ENCODE measurements at regions not wholly inside any gene's neighbourhood (a gene's known extent, or its start where the extent isn't known, plus 50 kb on each side); places are given as distances from the start of the nearest gene placed in this dataset.
"Not testable (repeated sequence)": the region's sequence is repeated elsewhere in the genome, so short reads cannot be mapped to it uniquely, and the experiment has no call there.

DNA sequence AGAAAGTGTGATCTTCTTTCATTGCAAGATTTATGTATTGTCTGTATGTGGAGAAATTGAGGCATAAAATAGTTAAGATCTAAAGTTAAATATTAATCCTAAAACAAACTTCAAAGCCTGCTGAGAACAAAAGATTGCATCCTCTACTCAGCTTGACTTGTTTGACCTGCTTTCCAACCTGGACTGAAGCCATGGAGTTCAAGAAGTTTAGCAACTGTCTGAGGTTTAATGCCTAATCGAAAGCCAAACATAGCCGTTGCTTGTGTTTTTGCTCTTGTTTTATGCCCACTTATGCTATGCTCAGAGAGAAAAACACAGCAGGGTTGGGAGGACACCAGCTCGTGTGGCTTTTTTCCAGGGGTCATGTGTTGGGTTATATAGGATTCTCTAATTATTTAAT lies 135.6 kb downstream of the NUFIP1 start:
- no peak overlapping the region for H3K9ac ChIP-seq (ENCODE audit: low read depth in 1 of 2, low read length in 2 of 2)
- H3K27ac ChIP-seq (ENCODE audit: low read depth, low read length), result no peak overlapping the region
- H3K4me3 ChIP-seq (ENCODE audit: low read depth in 1 of 2, low read length in 2 of 2), result peak overlapping the region in 1 of 2 donors; percentile 4
- no peaks in the 10 kb centered on the region for H3K36me3 ChIP-seq (ENCODE audit: control insufficient read depth in 1 of 2, insufficient read depth in 2 of 2, low read length in 2 of 2)
- no peaks in the 10 kb centered on the region for H3K27me3 ChIP-seq (ENCODE audit: control insufficient read depth in 1 of 2, insufficient read depth in 2 of 2, low read length in 2 of 2)
- H3K4me1 ChIP-seq (ENCODE audit: control insufficient read depth in 1 of 2, insufficient read depth in 2 of 2, low read length in 2 of 2), result peaks cover 18 to 19% of the 10 kb centered on the region in 2 donors
- no peaks in the 10 kb centered on the region for H3K9me3 ChIP-seq (ENCODE audit: control insufficient read depth in 1 of 2, low read length in 2 of 2)

- H3K9ac ChIP-seq (ENCODE audit: low read depth in 1 of 2, low read length in 2 of 2), result no peak overlapping the region
- peak overlapping the region; percentile 24 for H3K27ac ChIP-seq (ENCODE audit: low read depth, low read length)
- H3K4me3 ChIP-seq (ENCODE audit: low read depth in 1 of 2, low read length in 2 of 2), result no peak overlapping the region
- H3K9me3 ChIP-seq (ENCODE audit: control insufficient read depth in 1 of 2, low read length in 2 of 2), result no peaks in the 10 kb centered on the region
- H3K4me1 ChIP-seq (ENCODE audit: control insufficient read depth in 1 of 2, insufficient read depth in 2 of 2, low read length in 2 of 2), result peaks cover 6 to 9% of the 10 kb centered on the region in 2 donors
- H3K27me3 ChIP-seq (ENCODE audit: control insufficient read depth in 1 of 2, insufficient read depth in 2 of 2, low read length in 2 of 2), result no peaks in the 10 kb centered on the region
- no peaks in the 10 kb centered on the region for H3K36me3 ChIP-seq (ENCODE audit: control insufficient read depth in 1 of 2, insufficient read depth in 2 of 2, low read length in 2 of 2)
These were observed 140.2 kb downstream of the NUFIP1 start for GRCh38 chr13:44848920-44849676.

DNA sequence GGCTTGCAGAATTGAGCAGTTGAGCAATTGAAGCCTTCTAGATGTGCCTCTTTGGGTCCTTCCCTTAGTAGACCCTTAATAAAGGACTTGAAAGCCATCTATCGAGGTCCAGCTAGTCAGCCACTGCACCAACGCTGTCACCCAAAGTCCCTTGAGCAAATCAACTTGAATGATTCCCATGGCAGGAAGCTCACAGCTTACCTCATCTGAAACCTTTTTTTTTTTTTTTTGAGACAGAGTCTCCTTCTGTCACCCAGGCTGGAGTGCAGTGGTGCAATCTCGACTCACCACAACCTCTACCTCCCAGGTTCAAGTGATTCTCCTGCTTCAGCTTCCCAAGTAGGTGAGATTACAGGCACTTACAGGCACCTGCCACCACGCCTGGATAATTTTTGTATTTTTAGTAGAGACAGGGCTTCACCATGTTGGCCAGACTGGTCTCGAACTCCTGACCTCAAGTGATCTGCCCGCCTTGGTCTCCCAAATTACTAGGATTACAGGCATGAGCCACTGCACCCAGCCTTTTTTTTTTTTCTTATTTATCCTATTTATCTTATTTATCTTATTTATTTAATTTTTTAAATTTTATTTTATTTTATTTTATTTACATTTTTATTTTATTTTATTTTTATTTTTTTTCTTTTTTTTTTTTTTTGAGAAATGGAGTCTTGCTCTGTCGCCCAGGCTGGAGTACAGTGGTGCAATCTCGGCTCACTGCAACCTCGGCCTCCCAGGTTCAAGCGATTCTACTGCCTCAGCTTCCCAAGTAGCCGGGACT lies 143.8 kb downstream of the NUFIP1 start:
- not testable (repeated sequence) for H3K27me3 ChIP-seq (ENCODE audit: control insufficient read depth in 1 of 2, insufficient read depth in 2 of 2, low read length in 2 of 2); H3K9me3 ChIP-seq (ENCODE audit: control insufficient read depth in 1 of 2, low read length in 2 of 2); H3K36me3 ChIP-seq (ENCODE audit: control insufficient read depth in 1 of 2, insufficient read depth in 2 of 2, low read length in 2 of 2); H3K4me3 ChIP-seq (ENCODE audit: low read depth in 1 of 2, low read length in 2 of 2); H3K4me1 ChIP-seq (ENCODE audit: control insufficient read depth in 1 of 2, insufficient read depth in 2 of 2, low read length in 2 of 2); H3K9ac ChIP-seq (ENCODE audit: low read depth in 1 of 2, low read length in 2 of 2); H3K27ac ChIP-seq (ENCODE audit: low read depth, low read length)

GRCh38 chr13:44844786-44845185 lies 144.5 kb downstream of the NUFIP1 start:
- no peaks in the 10 kb centered on the region for H3K36me3 ChIP-seq (ENCODE audit: control insufficient read depth in 1 of 2, insufficient read depth in 2 of 2, low read length in 2 of 2)
- H3K27ac ChIP-seq (ENCODE audit: low read depth, low read length), result no peak overlapping the region
- no peak overlapping the region for H3K4me3 ChIP-seq (ENCODE audit: low read depth in 1 of 2, low read length in 2 of 2)
- H3K9me3 ChIP-seq (ENCODE audit: control insufficient read depth in 1 of 2, low read length in 2 of 2), result no peaks in the 10 kb centered on the region
- H3K27me3 ChIP-seq (ENCODE audit: control insufficient read depth in 1 of 2, insufficient read depth in 2 of 2, low read length in 2 of 2), result no peaks in the 10 kb centered on the region
- no peak overlapping the region for H3K9ac ChIP-seq (ENCODE audit: low read depth in 1 of 2, low read length in 2 of 2)
- no peaks in the 10 kb centered on the region for H3K4me1 ChIP-seq (ENCODE audit: control insufficient read depth in 1 of 2, insufficient read depth in 2 of 2, low read length in 2 of 2)

DNA sequence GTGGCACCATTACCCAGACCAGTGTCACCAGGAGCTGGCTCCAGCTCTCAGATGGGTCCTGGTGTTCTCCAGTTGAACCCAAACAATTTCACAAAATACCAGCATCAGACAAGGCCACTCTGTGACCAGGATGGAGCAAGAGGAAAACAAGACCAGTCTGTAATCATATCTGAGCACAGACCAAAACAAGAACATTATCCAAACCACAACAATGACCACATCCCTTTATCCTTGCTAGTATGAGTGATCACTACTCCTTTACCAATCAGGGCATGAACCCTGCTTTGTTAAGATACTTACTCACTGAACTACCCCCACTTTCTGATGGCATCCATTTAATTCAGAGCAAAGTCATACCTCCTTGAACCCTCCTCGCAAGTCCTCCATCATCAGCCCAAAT lies 145.9 kb downstream of the NUFIP1 start:
- Histone ChIP-seq H3K9me3 (ENCODE audit: control insufficient read depth in 1 of 2, low read length in 2 of 2) (no peaks in the 10 kb centered on the region), H3K36me3 (ENCODE audit: control insufficient read depth in 1 of 2, insufficient read depth in 2 of 2, low read length in 2 of 2) (no peaks in the 10 kb centered on the region), H3K27me3 (ENCODE audit: control insufficient read depth in 1 of 2, insufficient read depth in 2 of 2, low read length in 2 of 2) (no peaks in the 10 kb centered on the region), H3K27ac (ENCODE audit: low read depth, low read length) (no peak overlapping the region), H3K9ac (ENCODE audit: low read depth in 1 of 2, low read length in 2 of 2) (no peak overlapping the region), H3K4me1 (ENCODE audit: control insufficient read depth in 1 of 2, insufficient read depth in 2 of 2, low read length in 2 of 2) (no peaks in the 10 kb centered on the region), H3K4me3 (ENCODE audit: low read depth in 1 of 2, low read length in 2 of 2) (no peak overlapping the region)

DNA sequence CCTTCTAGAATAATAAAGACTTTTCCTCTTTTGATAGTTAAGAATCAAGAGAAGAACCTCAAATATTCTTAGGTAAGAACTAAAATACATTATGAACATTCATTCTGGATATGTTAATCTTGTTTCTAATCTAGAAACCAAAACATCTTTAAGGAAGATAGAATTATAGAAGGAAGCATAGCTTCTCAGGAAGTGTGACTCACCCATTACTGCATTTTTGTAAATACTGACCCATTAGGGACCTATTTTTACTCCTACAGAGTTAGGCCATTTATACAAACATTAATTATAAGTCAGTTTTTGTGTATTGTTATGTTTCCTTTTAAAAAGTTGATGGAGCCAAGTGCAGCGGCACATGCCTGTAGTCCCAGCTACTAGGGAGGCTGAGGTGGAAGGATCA lies 147.1 kb downstream of the NUFIP1 start:
- H3K27ac ChIP-seq (ENCODE audit: low read depth, low read length), result no peak overlapping the region
- no peaks in the 10 kb centered on the region for H3K36me3 ChIP-seq (ENCODE audit: control insufficient read depth in 1 of 2, insufficient read depth in 2 of 2, low read length in 2 of 2)
- H3K9ac ChIP-seq (ENCODE audit: low read depth in 1 of 2, low read length in 2 of 2), result no peak overlapping the region
- H3K4me1 ChIP-seq (ENCODE audit: control insufficient read depth in 1 of 2, insufficient read depth in 2 of 2, low read length in 2 of 2), result no peaks in the 10 kb centered on the region
- H3K9me3 ChIP-seq (ENCODE audit: control insufficient read depth in 1 of 2, low read length in 2 of 2), result no peaks in the 10 kb centered on the region
- H3K4me3 ChIP-seq (ENCODE audit: low read depth in 1 of 2, low read length in 2 of 2), result no peak overlapping the region
- H3K27me3 ChIP-seq (ENCODE audit: control insufficient read depth in 1 of 2, insufficient read depth in 2 of 2, low read length in 2 of 2), result no peaks in the 10 kb centered on the region

DNA sequence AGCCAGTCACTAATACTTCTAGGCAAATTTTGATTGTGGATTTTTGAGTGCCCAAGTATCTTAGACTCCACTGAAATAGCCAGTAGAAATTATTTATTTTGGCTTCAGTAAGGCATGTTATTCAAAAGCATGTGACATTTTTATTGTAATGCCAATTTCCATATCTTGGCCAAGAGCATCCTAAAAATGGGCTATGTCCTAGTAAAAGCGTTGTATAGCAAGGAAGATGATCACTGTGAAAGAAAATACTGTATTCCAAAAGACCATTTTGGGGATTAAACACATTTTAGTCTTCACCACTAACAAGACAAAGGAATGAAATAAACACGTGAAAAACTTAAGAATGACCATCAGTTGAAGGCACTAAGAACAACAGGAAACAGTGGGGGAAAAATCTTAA lies 149.1 kb downstream of the NUFIP1 start:
- Histone ChIP-seq H3K27me3 (ENCODE audit: control insufficient read depth in 1 of 2, insufficient read depth in 2 of 2, low read length in 2 of 2) (no peaks in the 10 kb centered on the region), H3K27ac (ENCODE audit: low read depth, low read length) (no peak overlapping the region), H3K36me3 (ENCODE audit: control insufficient read depth in 1 of 2, insufficient read depth in 2 of 2, low read length in 2 of 2) (no peaks in the 10 kb centered on the region), H3K4me1 (ENCODE audit: control insufficient read depth in 1 of 2, insufficient read depth in 2 of 2, low read length in 2 of 2) (no peaks in the 10 kb centered on the region), H3K9ac (ENCODE audit: low read depth in 1 of 2, low read length in 2 of 2) (no peak overlapping the region), H3K4me3 (ENCODE audit: low read depth in 1 of 2, low read length in 2 of 2) (no peak overlapping the region), H3K9me3 (ENCODE audit: control insufficient read depth in 1 of 2, low read length in 2 of 2) (no peaks in the 10 kb centered on the region)

DNA sequence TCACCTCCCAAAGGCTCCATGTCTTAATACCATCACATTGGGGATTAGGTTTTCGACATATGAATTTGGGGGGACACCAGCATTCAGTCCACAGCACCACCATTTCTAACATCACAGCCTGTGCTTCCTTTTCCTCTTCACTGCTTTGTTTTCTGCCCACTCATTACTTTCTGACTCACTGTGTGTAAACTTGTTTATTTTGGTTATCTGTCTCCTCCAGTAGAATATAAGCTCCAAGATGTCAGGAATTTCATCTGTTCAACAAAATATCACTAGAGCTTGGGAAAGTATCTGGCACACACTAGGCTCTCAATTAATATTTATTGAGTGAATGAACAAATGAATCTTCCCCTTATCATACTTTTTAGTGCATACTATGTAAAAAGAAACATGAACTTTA lies 152.0 kb downstream of the NUFIP1 start:
- Histone ChIP-seq H3K9me3 (ENCODE audit: control insufficient read depth in 1 of 2, low read length in 2 of 2) (no peaks in the 10 kb centered on the region), H3K36me3 (ENCODE audit: control insufficient read depth in 1 of 2, insufficient read depth in 2 of 2, low read length in 2 of 2) (no peaks in the 10 kb centered on the region), H3K27me3 (ENCODE audit: control insufficient read depth in 1 of 2, insufficient read depth in 2 of 2, low read length in 2 of 2) (no peaks in the 10 kb centered on the region), H3K4me3 (ENCODE audit: low read depth in 1 of 2, low read length in 2 of 2) (no peak overlapping the region), H3K9ac (ENCODE audit: low read depth in 1 of 2, low read length in 2 of 2) (no peak overlapping the region), H3K4me1 (ENCODE audit: control insufficient read depth in 1 of 2, insufficient read depth in 2 of 2, low read length in 2 of 2) (no peaks in the 10 kb centered on the region), H3K27ac (ENCODE audit: low read depth, low read length) (no peak overlapping the region)

- H3K4me3 ChIP-seq (ENCODE audit: low read depth in 1 of 2, low read length in 2 of 2), result no peak overlapping the region
- no peaks in the 10 kb centered on the region for H3K36me3 ChIP-seq (ENCODE audit: control insufficient read depth in 1 of 2, insufficient read depth in 2 of 2, low read length in 2 of 2)
- H3K9me3 ChIP-seq (ENCODE audit: control insufficient read depth in 1 of 2, low read length in 2 of 2), result no peaks in the 10 kb centered on the region
- no peaks in the 10 kb centered on the region for H3K27me3 ChIP-seq (ENCODE audit: control insufficient read depth in 1 of 2, insufficient read depth in 2 of 2, low read length in 2 of 2)
- no peak overlapping the region for H3K27ac ChIP-seq (ENCODE audit: low read depth, low read length)
- no peak overlapping the region for H3K9ac ChIP-seq (ENCODE audit: low read depth in 1 of 2, low read length in 2 of 2)
- no peaks in the 10 kb centered on the region for H3K4me1 ChIP-seq (ENCODE audit: control insufficient read depth in 1 of 2, insufficient read depth in 2 of 2, low read length in 2 of 2)
These were observed 154.9 kb downstream of the NUFIP1 start for GRCh38 chr13:44834404-44834803.

DNA sequence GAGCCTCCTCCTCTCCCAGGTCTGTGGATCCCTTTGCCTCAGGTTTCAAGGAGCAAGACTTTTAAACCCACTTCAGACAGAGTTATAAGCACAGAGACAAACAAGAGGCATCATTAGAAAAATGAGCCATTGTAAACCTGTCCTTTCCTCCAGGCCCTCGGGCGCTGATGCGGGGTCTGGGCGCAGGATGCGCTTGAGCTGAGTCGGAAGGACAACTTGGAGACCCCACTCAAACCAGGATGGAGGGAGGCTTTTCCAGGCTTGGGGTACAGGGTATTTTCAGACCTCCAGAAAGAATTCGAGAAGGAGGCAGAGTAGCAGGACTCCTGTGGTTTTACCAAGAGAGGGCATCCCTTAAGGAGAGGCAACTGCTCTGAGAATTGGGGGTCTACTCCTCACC lies 155.6 kb downstream of the NUFIP1 start:
- Histone ChIP-seq H3K9ac (ENCODE audit: low read depth in 1 of 2, low read length in 2 of 2) (no peak overlapping the region), H3K27ac (ENCODE audit: low read depth, low read length) (no peak overlapping the region), H3K27me3 (ENCODE audit: control insufficient read depth in 1 of 2, insufficient read depth in 2 of 2, low read length in 2 of 2) (no peaks in the 10 kb centered on the region), H3K4me1 (ENCODE audit: control insufficient read depth in 1 of 2, insufficient read depth in 2 of 2, low read length in 2 of 2) (no peaks in the 10 kb centered on the region), H3K36me3 (ENCODE audit: control insufficient read depth in 1 of 2, insufficient read depth in 2 of 2, low read length in 2 of 2) (no peaks in the 10 kb centered on the region), H3K9me3 (ENCODE audit: control insufficient read depth in 1 of 2, low read length in 2 of 2) (no peaks in the 10 kb centered on the region), H3K4me3 (ENCODE audit: low read depth in 1 of 2, low read length in 2 of 2) (no peak overlapping the region)
